Stimulated activated CD8-positive, alpha-beta memory T cell treated with anti-CD3 and anti-CD28 coated beads, Interleukin-7, amount 100 ng/mL, for 48 hours (primary cell): ENCODE measurements at regions not wholly inside any gene's neighbourhood (a gene's known extent, or its start where the extent isn't known, plus 50 kb on each side); places are given as distances from the start of the nearest gene placed in this dataset.

ENCODE experiments used
- DNase-seq, 2 donors: peaks; one replicate each; pipeline ENCODE4 v3.0.0-alpha.2; 2020; ENCODE audit warnings: low read depth in 1 of 2; ENCODE audit errors: extremely low read depth in 1 of 2

GRCh38 chr5:174356536-174356935 is 311.0 kb downstream of the NSG2 start:
- no peak for DNase-seq

DNA sequence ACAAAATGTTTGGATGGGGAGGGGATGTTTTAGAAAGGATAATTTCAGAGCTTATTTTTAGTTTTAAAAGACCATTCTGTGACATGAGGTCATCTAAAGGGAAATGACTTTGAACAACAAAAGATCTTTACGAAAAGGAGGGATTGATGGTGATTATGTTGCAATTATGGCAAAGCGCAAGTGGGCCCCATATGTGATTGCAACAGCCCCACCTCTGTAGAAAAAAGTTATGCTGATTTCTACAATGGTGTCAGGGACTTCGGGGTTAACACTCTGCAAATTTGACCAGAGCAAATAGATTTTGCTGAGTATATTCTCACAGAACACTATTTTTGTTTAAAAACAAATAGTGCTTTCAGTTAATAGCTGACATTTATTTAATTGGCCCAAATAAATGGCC is 312.8 kb downstream of the NSG2 start:
- no peak for DNase-seq

DNA sequence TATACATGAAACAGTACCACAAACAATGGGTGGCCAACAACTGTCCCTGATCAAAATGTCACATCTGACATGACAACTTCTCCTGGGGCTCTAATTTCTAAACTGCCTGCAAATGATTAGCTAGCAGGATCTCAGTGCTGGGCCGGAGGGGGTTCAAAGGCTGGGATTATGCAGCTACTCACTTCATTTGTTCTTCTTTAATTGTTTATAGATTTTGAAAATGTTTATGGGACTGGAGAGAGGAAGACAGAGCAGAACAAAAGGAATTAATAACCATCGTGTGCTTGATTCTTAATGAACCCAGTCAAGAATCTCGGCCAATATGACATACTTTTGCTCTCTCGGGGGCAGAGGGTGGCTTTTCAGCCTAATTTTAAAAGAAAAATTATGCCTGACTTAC is 313.6 kb downstream of the NSG2 start:
- DNase-seq = no peak

DNA sequence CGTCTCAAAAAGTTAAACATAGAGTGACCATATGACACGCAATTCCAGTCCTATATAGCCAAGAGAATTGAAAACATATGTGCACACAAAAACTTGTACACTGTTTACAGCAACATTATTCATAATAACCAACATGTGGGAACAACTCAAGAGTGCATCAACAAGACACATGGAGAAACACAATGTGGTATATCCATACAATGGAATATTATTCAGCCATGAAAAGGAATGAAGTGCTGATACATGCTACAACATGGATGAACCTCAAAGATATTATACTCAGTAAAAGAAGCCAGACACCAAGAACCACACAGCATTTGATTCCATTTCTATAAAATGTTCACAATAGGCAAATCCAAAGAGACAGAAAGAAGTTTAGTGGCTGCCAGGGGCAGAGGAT is 317.0 kb downstream of the NSG2 start:
- no peak for DNase-seq

GRCh38 chr5:174363934-174364333 is 318.4 kb downstream of the NSG2 start:
- DNase-seq = no peak

DNA sequence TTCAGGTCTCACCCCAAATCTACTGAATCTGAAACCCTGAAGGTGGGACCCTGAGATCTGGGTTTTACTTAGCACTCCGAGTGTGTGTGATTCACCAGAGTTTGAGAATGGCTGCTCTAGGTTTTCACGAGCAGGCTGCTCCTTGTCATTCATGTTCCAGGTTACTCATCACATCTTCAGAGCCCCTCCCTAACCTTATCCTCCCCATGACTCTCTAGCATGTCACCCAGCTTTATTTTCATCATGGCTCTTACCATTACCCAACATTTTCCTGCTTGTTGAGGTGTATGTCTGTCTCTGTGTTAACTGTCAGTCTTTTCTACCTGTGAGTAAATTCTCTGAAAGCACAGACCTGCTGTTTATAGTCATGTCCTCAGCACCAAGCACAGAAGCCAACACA is 319.2 kb downstream of the NSG2 start:
- DNase-seq = no peak

GRCh38 chr5:174371600-174372094 is 326.1 kb downstream of the NSG2 start:
- no peak for DNase-seq

DNA sequence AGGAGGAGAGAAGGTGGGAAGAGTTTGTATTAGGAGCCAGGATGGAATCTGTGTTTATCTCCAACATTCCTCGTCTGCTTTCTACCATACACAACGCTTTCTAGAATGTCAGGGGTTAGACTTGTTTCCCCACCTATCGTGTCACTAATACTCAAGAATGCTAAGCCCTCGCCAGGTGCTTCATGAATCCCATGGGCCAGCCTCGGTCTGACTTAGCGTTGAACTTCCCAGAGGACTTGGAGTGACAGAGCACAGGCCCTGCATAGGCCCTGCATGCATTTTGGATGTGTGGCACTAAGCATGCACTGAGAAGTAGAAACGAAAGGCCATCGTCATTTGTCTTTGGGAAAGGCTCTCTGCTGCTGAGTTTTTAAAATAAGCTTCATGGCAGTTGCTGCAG is 328.7 kb downstream of the NSG2 start:
- DNase-seq = no peak

GRCh38 chr5:174376056-174376455 is 330.6 kb downstream of the NSG2 start:
- no peak for DNase-seq

GRCh38 chr5:174376726-174377373 is 331.3 kb downstream of the NSG2 start:
- no peak for DNase-seq

DNA sequence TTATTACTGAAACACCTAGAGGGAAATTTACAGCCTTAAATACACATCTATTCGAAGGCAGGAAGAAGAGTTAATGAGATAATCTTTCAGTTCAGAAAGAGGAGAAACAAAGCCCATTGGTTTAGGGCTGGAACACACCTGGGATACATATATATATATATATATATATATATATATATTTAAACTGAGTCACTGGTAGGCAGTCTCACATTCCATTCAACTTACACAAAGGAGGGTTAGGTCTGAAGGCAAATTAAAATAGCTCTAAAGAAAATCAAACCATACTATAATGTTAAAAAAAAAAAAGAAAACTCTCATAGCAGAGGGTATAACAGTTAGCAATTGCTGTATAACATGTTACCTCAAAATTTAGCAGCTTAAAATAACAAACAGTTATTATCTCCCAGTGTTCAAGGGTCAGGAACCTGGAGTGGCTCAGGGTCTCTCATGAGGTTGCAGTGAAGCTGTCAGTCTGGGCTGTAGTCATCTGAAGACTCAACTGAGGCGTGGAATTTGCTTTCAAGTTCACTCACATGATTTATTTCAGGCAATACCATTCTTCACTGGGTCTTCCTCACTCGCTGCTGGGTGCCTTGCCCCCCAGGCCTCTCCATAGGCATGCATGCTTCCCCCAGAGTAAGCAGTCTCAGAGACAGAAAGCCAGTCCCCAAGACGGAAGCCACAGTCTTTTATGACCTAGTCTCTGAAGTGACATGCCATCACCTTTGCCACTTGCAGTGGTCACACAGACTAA is 332.8 kb downstream of the NSG2 start:
- DNase-seq = no peak

- no peak for DNase-seq
Measured at GRCh38 chr5:174380311-174380710, 334.8 kb downstream of the NSG2 start.

DNA sequence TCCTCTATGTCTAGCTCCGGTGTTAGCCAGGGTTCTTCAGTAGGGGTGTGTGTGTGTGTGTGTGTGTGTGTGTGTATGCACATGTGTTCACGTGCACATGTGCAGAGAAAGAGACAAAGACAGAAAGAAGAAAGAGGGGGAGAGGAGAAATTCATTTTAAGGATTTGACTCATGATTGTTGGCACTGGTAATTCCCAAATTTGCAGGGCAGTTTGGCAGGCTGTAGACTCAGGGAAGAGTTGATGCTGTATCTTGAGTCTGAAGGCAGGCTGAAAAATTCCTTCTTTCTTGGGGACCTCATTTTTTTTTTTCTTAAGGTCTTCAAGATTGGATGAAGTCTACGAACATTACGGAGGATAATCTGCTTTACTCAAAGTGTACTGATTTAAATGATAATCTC is 335.7 kb downstream of the NSG2 start:
- no peak for DNase-seq

GRCh38 chr5:174383210-174384167 is 338.0 kb downstream of the NSG2 start:
- DNase-seq = no peak

GRCh38 chr5:174384509-174384947 is 339.0 kb downstream of the NSG2 start:
- no peak for DNase-seq

DNA sequence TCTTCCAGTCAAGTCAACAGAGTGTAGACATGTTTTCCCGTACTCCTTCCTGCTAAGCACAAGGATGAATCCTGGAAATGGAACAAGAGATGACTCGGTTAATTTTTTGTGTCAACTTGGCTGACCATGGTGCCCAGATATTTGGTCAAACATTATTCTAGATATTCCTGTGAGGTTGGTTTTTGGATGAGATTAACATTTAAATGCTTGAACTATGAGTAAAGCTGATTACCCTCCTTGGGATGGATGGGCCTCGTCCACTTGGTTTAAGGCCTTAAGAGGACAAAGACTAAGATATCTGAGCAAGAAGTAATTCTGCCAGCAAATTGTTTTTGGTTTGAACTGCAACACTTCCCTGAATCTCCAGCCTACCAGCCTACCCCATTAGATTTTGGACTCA is 338.1 kb upstream of the MSX2 start:
- DNase-seq = no peak

DNA sequence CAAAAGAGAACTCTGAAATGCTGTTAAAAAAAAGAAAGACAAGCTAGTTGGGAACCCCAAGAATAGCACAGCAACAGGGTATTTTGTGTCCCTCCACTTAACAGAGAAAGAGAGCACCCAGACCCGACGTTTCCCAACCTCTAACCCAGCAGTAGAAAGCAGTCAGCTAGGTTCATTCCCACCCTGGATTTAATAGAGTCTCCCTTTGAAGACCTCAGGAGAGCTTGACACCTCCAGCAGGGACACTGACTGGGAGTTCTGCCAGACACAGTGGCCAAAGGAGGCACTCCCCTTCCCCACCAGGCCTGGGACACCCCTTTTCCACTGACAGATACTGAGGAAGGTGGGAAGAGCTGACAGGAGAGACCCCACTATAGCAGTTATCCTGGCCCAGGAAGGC is 337.5 kb upstream of the MSX2 start:
- DNase-seq = no peak

- DNase-seq = no peak
Measured at GRCh38 chr5:174387448-174387847, 336.9 kb upstream of the MSX2 start.

DNA sequence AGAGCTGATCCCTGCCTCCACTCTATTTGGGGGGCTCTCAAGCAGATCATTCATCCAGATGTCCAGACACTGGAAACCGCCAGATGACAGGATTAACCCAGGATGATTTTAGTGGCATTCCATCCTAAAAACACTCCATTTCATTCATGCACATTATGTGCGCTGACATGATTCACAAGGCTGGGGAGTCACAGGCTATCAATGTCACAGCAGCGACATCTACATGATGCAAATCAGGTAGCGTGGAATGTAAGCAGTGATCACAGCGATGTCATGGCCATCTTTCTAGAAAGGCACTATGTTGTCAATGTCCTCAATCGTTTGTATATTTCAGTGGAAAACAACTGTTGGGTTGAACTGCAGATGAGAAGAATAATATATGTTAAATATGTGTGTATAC is 331.5 kb upstream of the MSX2 start:
- DNase-seq = no peak

DNA sequence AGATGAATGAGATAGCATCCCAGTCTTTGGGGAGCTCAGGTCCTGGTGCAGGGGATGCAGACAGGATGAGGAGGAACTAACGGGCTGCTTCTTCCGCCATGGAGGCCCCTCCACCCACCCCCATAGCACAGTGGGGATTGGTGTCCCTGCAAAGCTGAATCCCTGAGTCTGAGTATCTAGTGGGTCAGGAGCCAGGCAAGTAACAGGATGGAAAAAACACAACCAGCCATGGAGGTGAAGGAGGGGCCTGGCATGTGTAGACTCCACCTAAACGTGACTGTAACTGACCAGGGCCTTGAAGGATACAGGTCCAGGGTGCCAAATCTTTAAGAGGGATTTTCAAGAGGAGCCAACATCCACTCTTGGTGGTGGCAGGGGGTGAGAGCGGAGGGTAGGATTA is 327.8 kb upstream of the MSX2 start:
- DNase-seq = no peak

- DNase-seq = no peak
Measured at GRCh38 chr5:174397206-174397605, 327.2 kb upstream of the MSX2 start.
